GM21381 (cell line): ENCODE measurements at regions not wholly inside any gene's neighbourhood (a gene's known extent, or its start where the extent isn't known, plus 50 kb on each side); places are given as distances from the start of the nearest gene placed in this dataset.

ENCODE experiments used
- ATAC-seq: cut with Tn5 transposase; IDR thresholded peaks from one replicate; pipeline ENCODE4 v1.9.1; 2021; ENCODE audit warnings: mild to moderate bottlenecking, moderate library complexity; ENCODE audit not compliant: unreplicated experiment

- no peak for ATAC-seq
These were observed 644.4 kb upstream of the IGFBP3 start for GRCh38 chr7:46565253-46566096.

GRCh38 chr7:46559194-46559832 is 638.2 kb upstream of the IGFBP3 start:
- ATAC-seq = no peak

GRCh38 chr7:46558482-46559193 is 637.6 kb upstream of the IGFBP3 start:
- ATAC-seq = no peak

- no peak for ATAC-seq
These were observed 636.7 kb upstream of the IGFBP3 start for GRCh38 chr7:46557781-46558180.

GRCh38 chr7:46557295-46557711 is 636.2 kb upstream of the IGFBP3 start:
- ATAC-seq = no peak

GRCh38 chr7:46554688-46555422 is 633.8 kb upstream of the IGFBP3 start:
- ATAC-seq = no peak

- ATAC-seq = no peak
These were observed 630.5 kb upstream of the IGFBP3 start for GRCh38 chr7:46551603-46552002.

GRCh38 chr7:46550864-46551263 is 629.8 kb upstream of the IGFBP3 start:
- no peak for ATAC-seq

- no peak for ATAC-seq
These were observed 629.0 kb upstream of the IGFBP3 start for GRCh38 chr7:46549892-46550639.

- no peak for ATAC-seq
These were observed 628.3 kb upstream of the IGFBP3 start for GRCh38 chr7:46549347-46549746.

GRCh38 chr7:46547044-46547443 is 626.0 kb upstream of the IGFBP3 start:
- no peak for ATAC-seq

GRCh38 chr7:46545790-46546189 is 624.7 kb upstream of the IGFBP3 start:
- no peak for ATAC-seq

GRCh38 chr7:46544396-46545008 is 623.4 kb upstream of the IGFBP3 start:
- ATAC-seq = no peak

- no peak for ATAC-seq
These were observed 621.0 kb upstream of the IGFBP3 start for GRCh38 chr7:46542076-46542475.

- no peak for ATAC-seq
These were observed 618.9 kb upstream of the IGFBP3 start for GRCh38 chr7:46539892-46540483.

GRCh38 chr7:46537191-46537905 is 616.3 kb upstream of the IGFBP3 start:
- ATAC-seq = no peak

- ATAC-seq = no peak
These were observed 613.9 kb upstream of the IGFBP3 start for GRCh38 chr7:46534664-46535588.

GRCh38 chr7:46533946-46534345 is 612.9 kb upstream of the IGFBP3 start:
- no peak for ATAC-seq
